ENCODE measurements at regions not wholly inside any gene's neighbourhood (a gene's known extent, or its start where the extent isn't known, plus 50 kb on each side); places are given as distances from the start of the nearest gene placed in this dataset.

DNA sequence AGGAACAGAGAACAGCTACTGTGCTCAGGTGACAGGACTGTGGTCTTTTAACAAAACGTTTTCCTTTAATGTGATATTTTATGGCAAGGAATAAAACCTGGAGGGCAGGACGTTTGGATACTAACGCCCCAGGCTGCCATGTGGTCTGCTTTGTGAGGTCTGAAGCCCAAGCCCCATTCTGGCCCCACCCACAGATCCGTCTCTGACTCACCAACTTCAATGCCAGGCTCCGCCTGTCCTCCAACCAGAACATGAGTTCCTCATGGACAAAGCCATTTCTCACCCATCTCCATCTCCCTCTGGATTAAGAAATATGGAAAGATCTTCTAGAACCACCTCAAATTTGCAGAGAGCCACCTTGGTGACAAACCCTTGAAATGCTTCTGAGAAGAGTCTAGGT, 148.8 kb downstream of the CRYBB2 start:
- Histone ChIP-seq H3K9me2 (ENCODE audit: insufficient read depth) (no peaks in the 10 kb centered on the region), H3K27me3 (ENCODE audit: insufficient read depth, low read length) (no peaks in the 10 kb centered on the region), H3K4me1 (ENCODE audit: control insufficient read depth in 1 of 2, insufficient read depth in 2 of 2, low read length in 2 of 2) (peaks cover 5 to 12% of the 10 kb centered on the region in 2 experiments; a peak in 2 of 4 replicates), H3K9ac (ENCODE audit: low read length) (no peak overlapping the region), H3K9me3 (ENCODE audit: control insufficient read depth in 1 of 2, insufficient read depth in 1 of 2, low read depth in 1 of 2, low read length in 2 of 2) (no peaks in the 10 kb centered on the region), H3K4me3 (replicated peaks in 1 of 2; ENCODE audit: low read depth in 1 of 2, low read length in 2 of 2) (no peak overlapping the region), H3K4me2 (ENCODE audit: low read length) (no peak overlapping the region), H3K36me3 (ENCODE audit: control insufficient read depth in 1 of 2, insufficient read depth in 2 of 2, low read length in 2 of 2) (no peaks in the 10 kb centered on the region), H3K27ac (ENCODE audit: low read depth, low read length) (no peak overlapping the region), H3K79me2 (ENCODE audit: insufficient read depth, low read length) (no peaks in the 10 kb centered on the region), H2AFZ (ENCODE audit: low read depth, low read length, poor library complexity, severe bottlenecking) (no peak overlapping the region), H4K20me1 (ENCODE audit: insufficient read depth) (no peaks in the 10 kb centered on the region)
- POLR2A ChIA-PET: no interaction called here
- DNase-seq (ENCODE audit: low read depth, low spot score) (no peak), ATAC-seq (peak; percentile 62; the same call in 1 of the 2 replicates)
- intact Hi-C loops (cut with micrococcal nuclease): no loop called here
- BruUV-seq (replicated peaks): no TSS peak
- RAD21 ChIA-PET (ENCODE audit: low non-redundant PET in 1 of 2, low total read pairs in 2 of 2, uncharacterized antibody in 2 of 2, unreplicated experiment in 2 of 2): no interaction called here
- CTCF ChIA-PET: no interaction called here
- no peak for TF ChIP-seq ELF1 (IDR thresholded peaks at IDR 0.05; ENCODE audit: borderline replicate concordance, low read depth)
- TF ChIP-seq POLR2AphosphoS5 (IDR thresholded peaks at IDR 0.05; ENCODE audit: low read depth, low read length): no peak
- no peak for TF ChIP-seq YY1 (IDR thresholded peaks at IDR 0.05; ENCODE audit: extremely low read depth, insufficient replicate concordance, low read depth, low read length)
- TF ChIP-seq ZNF274 (IDR thresholded peaks at IDR 0.05; ENCODE audit: low read depth, low read length): no peak
- TF ChIP-seq ZFX (IDR thresholded peaks at IDR 0.05): no peak
- TF ChIP-seq CBX3 (IDR thresholded peaks at IDR 0.05; ENCODE audit: low read depth): no peak
- no peak for TF ChIP-seq EGR1 (IDR thresholded peaks at IDR 0.05; ENCODE audit: low read depth)

DNA sequence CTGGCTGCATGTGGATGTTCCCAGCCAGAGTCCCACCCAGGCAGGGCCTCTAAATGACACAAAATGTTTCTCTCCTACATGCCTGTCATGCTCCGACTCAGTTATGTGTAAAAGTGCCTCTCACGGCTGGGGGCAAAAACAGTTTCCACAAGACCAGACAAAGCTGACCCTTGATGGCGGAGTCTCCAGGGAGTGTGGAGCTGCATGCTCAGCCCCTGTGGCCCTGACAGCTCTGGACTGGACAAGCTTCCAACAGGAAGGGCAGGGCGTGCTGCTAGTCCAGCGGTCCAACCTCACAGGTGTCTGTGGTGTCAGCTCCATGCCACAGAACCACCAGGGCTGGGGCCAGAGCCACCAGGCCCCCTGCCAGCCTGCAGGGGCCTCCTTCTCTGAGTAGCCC, 149.6 kb downstream of the CRYBB2 start:
- Histone ChIP-seq H3K36me3 (ENCODE audit: control insufficient read depth in 1 of 2, insufficient read depth in 2 of 2, low read length in 2 of 2) (no peaks in the 10 kb centered on the region), H3K4me2 (ENCODE audit: low read length) (no peak overlapping the region), H2AFZ (ENCODE audit: low read depth, low read length, poor library complexity, severe bottlenecking) (no peak overlapping the region), H3K4me3 (replicated peaks in 1 of 2; ENCODE audit: low read depth in 1 of 2, low read length in 2 of 2) (no peak overlapping the region), H3K79me2 (ENCODE audit: insufficient read depth, low read length) (no peaks in the 10 kb centered on the region), H3K27me3 (ENCODE audit: insufficient read depth, low read length) (no peaks in the 10 kb centered on the region), H3K9me2 (ENCODE audit: insufficient read depth) (no peaks in the 10 kb centered on the region), H3K27ac (ENCODE audit: low read depth, low read length) (no peak overlapping the region), H3K9me3 (ENCODE audit: control insufficient read depth in 1 of 2, insufficient read depth in 1 of 2, low read depth in 1 of 2, low read length in 2 of 2) (no peaks in the 10 kb centered on the region), H4K20me1 (ENCODE audit: insufficient read depth) (no peaks in the 10 kb centered on the region), H3K9ac (ENCODE audit: low read length) (no peak overlapping the region), H3K4me1 (ENCODE audit: control insufficient read depth in 1 of 2, insufficient read depth in 2 of 2, low read length in 2 of 2) (peaks cover 5 to 12% of the 10 kb centered on the region in 2 experiments; a peak in 2 of 4 replicates)
- RAD21 ChIA-PET (ENCODE audit: low non-redundant PET in 1 of 2, low total read pairs in 2 of 2, uncharacterized antibody in 2 of 2, unreplicated experiment in 2 of 2): no interaction called here
- CTCF ChIA-PET: no interaction called here
- intact Hi-C loops (cut with micrococcal nuclease): no loop called here
- POLR2A ChIA-PET: no interaction called here
- no peak for DNase-seq (ENCODE audit: low read depth, low spot score)
- no TSS peak for BruUV-seq (replicated peaks)
- TF ChIP-seq EGR1 (IDR thresholded peaks at IDR 0.05; ENCODE audit: low read depth): no peak
- no peak for TF ChIP-seq ZFX (IDR thresholded peaks at IDR 0.05)
- no peak for TF ChIP-seq FOSL1 (IDR thresholded peaks at IDR 0.05; ENCODE audit: low read depth)
- TF ChIP-seq, protein P1, sequence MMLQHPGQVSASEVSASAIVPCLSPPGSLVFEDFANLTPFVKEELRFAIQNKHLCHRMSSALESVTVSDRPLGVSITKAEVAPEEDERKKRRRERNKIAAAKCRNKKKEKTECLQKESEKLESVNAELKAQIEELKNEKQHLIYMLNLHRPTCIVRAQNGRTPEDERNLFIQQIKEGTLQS (IDR thresholded peaks at IDR 0.05): no peak
- TF ChIP-seq, protein P2, sequence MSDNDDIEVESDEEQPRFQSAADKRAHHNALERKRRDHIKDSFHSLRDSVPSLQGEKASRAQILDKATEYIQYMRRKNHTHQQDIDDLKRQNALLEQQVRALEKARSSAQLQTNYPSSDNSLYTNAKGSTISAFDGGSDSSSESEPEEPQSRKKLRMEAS (IDR thresholded peaks at IDR 0.05): no peak
- no peak for TF ChIP-seq CEBPB (IDR thresholded peaks at IDR 0.05; ENCODE audit: low read depth)
- TF ChIP-seq SP1 (IDR thresholded peaks at IDR 0.05; ENCODE audit: low read depth): no peak
- TF ChIP-seq YY1 (IDR thresholded peaks at IDR 0.05; ENCODE audit: extremely low read depth, insufficient replicate concordance, low read depth, low read length): no peak
- TF ChIP-seq, protein P3, sequence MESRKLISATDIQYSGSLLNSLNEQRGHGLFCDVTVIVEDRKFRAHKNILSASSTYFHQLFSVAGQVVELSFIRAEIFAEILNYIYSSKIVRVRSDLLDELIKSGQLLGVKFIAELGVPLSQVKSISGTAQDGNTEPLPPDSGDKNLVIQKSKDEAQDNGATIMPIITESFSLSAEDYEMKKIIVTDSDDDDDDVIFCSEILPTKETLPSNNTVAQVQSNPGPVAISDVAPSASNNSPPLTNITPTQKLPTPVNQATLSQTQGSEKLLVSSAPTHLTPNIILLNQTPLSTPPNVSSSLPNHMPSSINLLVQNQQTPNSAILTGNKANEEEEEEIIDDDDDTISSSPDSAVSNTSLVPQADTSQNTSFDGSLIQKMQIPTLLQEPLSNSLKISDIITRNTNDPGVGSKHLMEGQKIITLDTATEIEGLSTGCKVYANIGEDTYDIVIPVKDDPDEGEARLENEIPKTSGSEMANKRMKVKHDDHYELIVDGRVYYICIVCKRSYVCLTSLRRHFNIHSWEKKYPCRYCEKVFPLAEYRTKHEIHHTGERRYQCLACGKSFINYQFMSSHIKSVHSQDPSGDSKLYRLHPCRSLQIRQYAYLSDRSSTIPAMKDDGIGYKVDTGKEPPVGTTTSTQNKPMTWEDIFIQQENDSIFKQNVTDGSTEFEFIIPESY (IDR thresholded peaks at IDR 0.05; ENCODE audit: extremely low read depth, insufficient replicate concordance, low read length): no peak
- TF ChIP-seq, protein P4, sequence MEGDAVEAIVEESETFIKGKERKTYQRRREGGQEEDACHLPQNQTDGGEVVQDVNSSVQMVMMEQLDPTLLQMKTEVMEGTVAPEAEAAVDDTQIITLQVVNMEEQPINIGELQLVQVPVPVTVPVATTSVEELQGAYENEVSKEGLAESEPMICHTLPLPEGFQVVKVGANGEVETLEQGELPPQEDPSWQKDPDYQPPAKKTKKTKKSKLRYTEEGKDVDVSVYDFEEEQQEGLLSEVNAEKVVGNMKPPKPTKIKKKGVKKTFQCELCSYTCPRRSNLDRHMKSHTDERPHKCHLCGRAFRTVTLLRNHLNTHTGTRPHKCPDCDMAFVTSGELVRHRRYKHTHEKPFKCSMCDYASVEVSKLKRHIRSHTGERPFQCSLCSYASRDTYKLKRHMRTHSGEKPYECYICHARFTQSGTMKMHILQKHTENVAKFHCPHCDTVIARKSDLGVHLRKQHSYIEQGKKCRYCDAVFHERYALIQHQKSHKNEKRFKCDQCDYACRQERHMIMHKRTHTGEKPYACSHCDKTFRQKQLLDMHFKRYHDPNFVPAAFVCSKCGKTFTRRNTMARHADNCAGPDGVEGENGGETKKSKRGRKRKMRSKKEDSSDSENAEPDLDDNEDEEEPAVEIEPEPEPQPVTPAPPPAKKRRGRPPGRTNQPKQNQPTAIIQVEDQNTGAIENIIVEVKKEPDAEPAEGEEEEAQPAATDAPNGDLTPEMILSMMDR (IDR thresholded peaks at IDR 0.05 in 2 of 3, conservative IDR thresholded peaks at IDR 0.05 in 1 of 3; ENCODE audit: borderline replicate concordance in 1 of 3, insufficient read depth in 1 of 3, low read depth in 2 of 3, low read length in 2 of 3): no peak
- no peak for ATAC-seq
